WTC11 (cell line): ENCODE measurements at regions not wholly inside any gene's neighbourhood (a gene's known extent, or its start where the extent isn't known, plus 50 kb on each side); places are given as distances from the start of the nearest gene placed in this dataset.

Experiments used
- ATAC-seq: fragments of 200-7000 bp; cut with Tn5 transposase; 2 replicates; pipeline ENCODE4 v1.10.0; 2021; ENCODE audit warnings: mild to moderate bottlenecking, moderate library complexity
- CTCF ChIA-PET: fragments of 300-600 bp; sonication (Branson Sonifier 250); formaldehyde crosslinking; loops from one replicate; lab custom pipeline; 2021; ENCODE audit warnings: antibody characterized with exemption; lab: Charles Lee
- POLR2A ChIA-PET: fragments of 350-600 bp; sonication (Branson Sonifier 250); formaldehyde crosslinking; loops from one replicate; lab custom pipeline; 2021; ENCODE audit warnings: antibody characterized with exemption; lab: Charles Lee
- DNase-seq: peaks from one replicate; pipeline ENCODE4 v3.0.0; 2021; ENCODE audit warnings: low spot score
- H3K27ac Mint-ChIP-seq: 2 replicates; pipeline ENCODE4 v1.8.0; 2021; ENCODE audit warnings: mixed read lengths
- H3K27me3 Mint-ChIP-seq: 2 replicates; pipeline ENCODE4 v1.8.0; 2021; ENCODE audit warnings: low read depth, mild to moderate bottlenecking, moderate library complexity, mixed read lengths
- H3K36me3 Mint-ChIP-seq: 2 replicates; pipeline ENCODE4 v1.8.0; 2021; ENCODE audit warnings: mixed read lengths
- H3K4me1 Mint-ChIP-seq: 2 replicates; pipeline ENCODE4 v1.8.0; 2022; ENCODE audit warnings: mixed read lengths
- H3K4me3 Mint-ChIP-seq: 2 replicates; pipeline ENCODE4 v1.8.0; 2021; ENCODE audit warnings: mild to moderate bottlenecking, moderate library complexity, mixed read lengths
- H3K9me3 Mint-ChIP-seq: 2 replicates; pipeline ENCODE4 v1.8.0; 2021; ENCODE audit warnings: mixed read lengths
- CBFB ChIP-seq: sonication (generic); formaldehyde crosslinking; IDR thresholded peaks from 2 replicates; pipeline ENCODE4 v1.8.1; 2022; ENCODE audit warnings: mild to moderate bottlenecking, low read depth, missing genetic modification reagents
- CREB1 ChIP-seq: sonication (generic); formaldehyde crosslinking; IDR thresholded peaks from 2 replicates; pipeline ENCODE4 v1.8.0; 2023; ENCODE audit warnings: mild to moderate bottlenecking, missing genetic modification reagents
- EMX1 ChIP-seq: fragments of 250-450 bp; sonication (Bioruptor Pico); IDR thresholded peaks from 2 replicates; pipeline ENCODE4 v1.8.0; 2021; ENCODE audit warnings: mild to moderate bottlenecking
- ESRRA ChIP-seq: sonication (generic); formaldehyde crosslinking; IDR thresholded peaks from 2 replicates; pipeline ENCODE4 v1.8.1; 2022; ENCODE audit warnings: mild to moderate bottlenecking, missing genetic modification reagents, borderline replicate concordance
- HMGA2 ChIP-seq: fragments of 250-450 bp; sonication (Bioruptor Pico); IDR thresholded peaks from 2 replicates; pipeline ENCODE4 v1.4.0; 2021; ENCODE audit warnings: mild to moderate bottlenecking, moderate library complexity
- HMGXB4 ChIP-seq: sonication (generic); formaldehyde crosslinking; IDR thresholded peaks from 2 replicates; pipeline ENCODE4 v1.8.1; 2023; ENCODE audit warnings: mild to moderate bottlenecking, moderate library complexity, missing genetic modification reagents
- IRF1 ChIP-seq: sonication (generic); formaldehyde crosslinking; IDR thresholded peaks from 2 replicates; pipeline ENCODE4 v1.8.0; 2023; ENCODE audit warnings: missing genetic modification reagents
- JAZF1 ChIP-seq: fragments of 250-450 bp; sonication (Bioruptor Pico); IDR thresholded peaks from 2 replicates; pipeline ENCODE4 v1.9.0; 2021; ENCODE audit warnings: moderate library complexity, mild to moderate bottlenecking, inconsistent platforms
- MYBL2 ChIP-seq: sonication (generic); formaldehyde crosslinking; IDR thresholded peaks from 2 replicates; pipeline ENCODE4 v1.8.1; 2023; ENCODE audit warnings: mild to moderate bottlenecking, moderate library complexity, missing genetic modification reagents
- NR2C2 ChIP-seq: sonication (generic); formaldehyde crosslinking; IDR thresholded peaks from 2 replicates; pipeline ENCODE4 v1.8.0; 2022; ENCODE audit warnings: mild to moderate bottlenecking, missing genetic modification reagents
- RELA ChIP-seq: sonication (generic); formaldehyde crosslinking; IDR thresholded peaks from 2 replicates; pipeline ENCODE4 v1.8.1; 2022; ENCODE audit warnings: missing genetic modification reagents, mild to moderate bottlenecking, borderline replicate concordance
- SMAD3 ChIP-seq: sonication (generic); formaldehyde crosslinking; IDR thresholded peaks from 2 replicates; pipeline ENCODE4 v1.8.0; 2022; ENCODE audit warnings: missing genetic modification reagents, mild to moderate bottlenecking, borderline replicate concordance
- SMAD4 ChIP-seq: sonication (generic); formaldehyde crosslinking; IDR thresholded peaks from 2 replicates; pipeline ENCODE4 v1.8.0; 2022; ENCODE audit warnings: mild to moderate bottlenecking, missing genetic modification reagents
- SP1 ChIP-seq: sonication (generic); formaldehyde crosslinking; conservative IDR thresholded peaks from 2 replicates; pipeline ENCODE4 v1.8.1; 2022; ENCODE audit warnings: missing genetic modification reagents
- TCF7 ChIP-seq: sonication (generic); formaldehyde crosslinking; IDR thresholded peaks from 2 replicates; pipeline ENCODE4 v1.8.0; 2022; ENCODE audit warnings: mild to moderate bottlenecking, low read depth, missing genetic modification reagents, moderate library complexity
- TP53 ChIP-seq: sonication (generic); formaldehyde crosslinking; IDR thresholded peaks from 2 replicates; pipeline ENCODE4 v1.8.1; 2023; ENCODE audit warnings: mild to moderate bottlenecking, missing genetic modification reagents
- USF1 ChIP-seq: sonication (generic); formaldehyde crosslinking; IDR thresholded peaks from 2 replicates; pipeline ENCODE4 v1.8.0; 2022; ENCODE audit warnings: mild to moderate bottlenecking, missing genetic modification reagents
- USF2 ChIP-seq: sonication (generic); formaldehyde crosslinking; IDR thresholded peaks from 2 replicates; pipeline ENCODE4 v1.8.1; 2023; ENCODE audit warnings: mild to moderate bottlenecking, missing genetic modification reagents, moderate library complexity
- ZMAT4 ChIP-seq: fragments of 250-450 bp; sonication (Bioruptor Pico); IDR thresholded peaks from 2 replicates; pipeline ENCODE4 v1.9.0; 2021; ENCODE audit warnings: mild to moderate bottlenecking
- ZNF138 ChIP-seq: sonication (generic); formaldehyde crosslinking; conservative IDR thresholded peaks from 2 replicates; pipeline ENCODE4 v1.8.1; 2022; ENCODE audit warnings: mild to moderate bottlenecking, moderate library complexity, missing genetic modification reagents
- ZNF416 ChIP-seq: fragments of 250-450 bp; sonication (Bioruptor Pico); IDR thresholded peaks from 2 replicates; pipeline ENCODE4 v1.9.0; 2021; ENCODE audit warnings: mild to moderate bottlenecking, inconsistent platforms
- ZNF512 ChIP-seq: sonication (generic); formaldehyde crosslinking; IDR thresholded peaks from 2 replicates; pipeline ENCODE4 v1.8.1; 2022; ENCODE audit warnings: missing genetic modification reagents, borderline replicate concordance

- TF ChIP-seq TCF7 (no peak), IRF1 (no peak)
- TF ChIP-seq, all 79 proteins: peak for 0
Observed at GRCh38 chr4:186932196-186932595, 208.5 kb upstream of the FAT1 start (continued).

- no peaks in the 10 kb centered on the region for H3K27me3 Mint-ChIP-seq
- peaks cover 7% of the 10 kb centered on the region for H3K9me3 Mint-ChIP-seq
- H3K27ac Mint-ChIP-seq, result no peak overlapping the region
- TF ChIP-seq SP1 (CRISPR knock-in tag), result no peak
- no peak for TF ChIP-seq SMAD4 (CRISPR knock-in tag)
- TF ChIP-seq ZNF416 (CRISPR knock-in tag), result no peak
- no peak overlapping the region for H3K4me3 Mint-ChIP-seq
- ChIA-PET CTCF (no interaction called here), POLR2A (no interaction called here)
- peaks cover 2% of the 10 kb centered on the region; the same call in 1 of the 2 replicates for H3K4me1 Mint-ChIP-seq
- peaks cover 5% of the 10 kb centered on the region for H3K36me3 Mint-ChIP-seq
- DNase-seq (no peak), ATAC-seq (no peak)
Observed at GRCh38 chr4:186932631-186933187, 209.1 kb upstream of the FAT1 start.

GRCh38 chr4:186934244-186934643 lies 210.6 kb upstream of the FAT1 start:
- CTCF ChIA-PET, result no interaction called here
- Mint-ChIP-seq H3K9me3 (peaks cover 5% of the 10 kb centered on the region), H3K27me3 (no peaks in the 10 kb centered on the region), H3K4me3 (no peak overlapping the region)
- TF ChIP-seq CREB1 (no peak), JAZF1 (no peak), EMX1 (CRISPR knock-in tag) (no peak), ZNF512 (no peak), ZMAT4 (CRISPR knock-in tag) (no peak), NR2C2 (CRISPR knock-in tag) (no peak), RELA (CRISPR knock-in tag) (no peak), MYBL2 (CRISPR knock-in tag) (no peak)
- TF ChIP-seq, all 79 proteins: peak for 0
- POLR2A ChIA-PET, result no interaction called here
- ATAC-seq (no peak), DNase-seq (no peak)
- no peak overlapping the region for H3K27ac Mint-ChIP-seq
- H3K36me3 Mint-ChIP-seq, result peaks cover 3% of the 10 kb centered on the region
- H3K4me1 Mint-ChIP-seq, result peaks cover 7% of the 10 kb centered on the region

- Mint-ChIP-seq H3K36me3 (peaks cover 2% of the 10 kb centered on the region; the same call in 1 of the 2 replicates), H3K4me1 (peaks cover 7% of the 10 kb centered on the region), H3K27me3 (no peaks in the 10 kb centered on the region), H3K27ac (no peak overlapping the region), H3K4me3 (no peak overlapping the region), H3K9me3 (peaks cover 3% of the 10 kb centered on the region)
- ATAC-seq (no peak), DNase-seq (no peak)
- POLR2A ChIA-PET, result no interaction called here
- CTCF ChIA-PET, result no interaction called here
- TF ChIP-seq RELA (CRISPR knock-in tag), result no peak
- TF ChIP-seq SMAD3 (CRISPR knock-in tag), result no peak
- no peak for TF ChIP-seq USF1 (CRISPR knock-in tag)
- no peak for TF ChIP-seq HMGXB4 (CRISPR knock-in tag)
- no peak for TF ChIP-seq USF2 (CRISPR knock-in tag)
- no peak for TF ChIP-seq ESRRA (CRISPR knock-in tag)
- TF ChIP-seq HMGA2 (CRISPR knock-in tag), result no peak
- no peak for TF ChIP-seq ZNF138 (CRISPR knock-in tag)
- no peak for TF ChIP-seq CBFB (CRISPR knock-in tag)
- no peak for TF ChIP-seq EMX1 (CRISPR knock-in tag)
- no peak for TF ChIP-seq TP53 (CRISPR knock-in tag)
Observed at GRCh38 chr4:186934841-186935443, 211.3 kb upstream of the FAT1 start.
